ENCODE measurements at regions not wholly inside any gene's neighbourhood (a gene's known extent, or its start where the extent isn't known, plus 50 kb on each side); places are given as distances from the start of the nearest gene placed in this dataset.

DNA sequence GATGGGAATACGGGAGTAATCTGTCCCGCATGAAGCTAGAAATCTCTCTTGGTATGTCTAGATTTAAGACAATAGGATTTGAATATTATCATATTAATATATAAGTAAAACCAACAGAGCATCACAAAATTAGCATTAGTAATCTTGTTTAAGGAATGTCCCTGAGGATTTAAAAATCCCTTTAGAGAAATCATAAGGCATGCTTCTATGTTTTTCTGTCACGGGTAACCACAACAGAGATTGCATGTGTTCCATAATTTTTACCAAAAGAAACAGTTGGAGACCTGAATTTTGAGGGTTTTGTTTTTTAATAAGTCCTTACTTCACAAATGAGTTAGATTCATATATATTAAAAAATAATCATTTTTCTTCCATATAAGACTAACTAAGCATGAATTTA is 146.8 kb downstream of the GJA1 start:
- no peak for TF ChIP-seq SPI1 (IDR thresholded peaks at IDR 0.05; ENCODE audit: borderline replicate concordance, insufficient read depth, low read depth, low read length)
- TF ChIP-seq ZNF384 (IDR thresholded peaks at IDR 0.05; ENCODE audit: borderline replicate concordance, low read depth, low read length), result no peak
- no peak for TF ChIP-seq SMC3 (IDR thresholded peaks at IDR 0.05; ENCODE audit: borderline replicate concordance, low read length)
- TF ChIP-seq, protein P1, sequence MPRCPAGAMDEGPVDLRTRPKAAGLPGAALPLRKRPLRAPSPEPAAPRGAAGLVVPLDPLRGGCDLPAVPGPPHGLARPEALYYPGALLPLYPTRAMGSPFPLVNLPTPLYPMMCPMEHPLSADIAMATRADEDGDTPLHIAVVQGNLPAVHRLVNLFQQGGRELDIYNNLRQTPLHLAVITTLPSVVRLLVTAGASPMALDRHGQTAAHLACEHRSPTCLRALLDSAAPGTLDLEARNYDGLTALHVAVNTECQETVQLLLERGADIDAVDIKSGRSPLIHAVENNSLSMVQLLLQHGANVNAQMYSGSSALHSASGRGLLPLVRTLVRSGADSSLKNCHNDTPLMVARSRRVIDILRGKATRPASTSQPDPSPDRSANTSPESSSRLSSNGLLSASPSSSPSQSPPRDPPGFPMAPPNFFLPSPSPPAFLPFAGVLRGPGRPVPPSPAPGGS (IDR thresholded peaks at IDR 0.05; ENCODE audit: borderline replicate concordance, insufficient read depth, low read depth, low read length, poor library complexity, severe bottlenecking), result no peak
- TF ChIP-seq, protein P2, sequence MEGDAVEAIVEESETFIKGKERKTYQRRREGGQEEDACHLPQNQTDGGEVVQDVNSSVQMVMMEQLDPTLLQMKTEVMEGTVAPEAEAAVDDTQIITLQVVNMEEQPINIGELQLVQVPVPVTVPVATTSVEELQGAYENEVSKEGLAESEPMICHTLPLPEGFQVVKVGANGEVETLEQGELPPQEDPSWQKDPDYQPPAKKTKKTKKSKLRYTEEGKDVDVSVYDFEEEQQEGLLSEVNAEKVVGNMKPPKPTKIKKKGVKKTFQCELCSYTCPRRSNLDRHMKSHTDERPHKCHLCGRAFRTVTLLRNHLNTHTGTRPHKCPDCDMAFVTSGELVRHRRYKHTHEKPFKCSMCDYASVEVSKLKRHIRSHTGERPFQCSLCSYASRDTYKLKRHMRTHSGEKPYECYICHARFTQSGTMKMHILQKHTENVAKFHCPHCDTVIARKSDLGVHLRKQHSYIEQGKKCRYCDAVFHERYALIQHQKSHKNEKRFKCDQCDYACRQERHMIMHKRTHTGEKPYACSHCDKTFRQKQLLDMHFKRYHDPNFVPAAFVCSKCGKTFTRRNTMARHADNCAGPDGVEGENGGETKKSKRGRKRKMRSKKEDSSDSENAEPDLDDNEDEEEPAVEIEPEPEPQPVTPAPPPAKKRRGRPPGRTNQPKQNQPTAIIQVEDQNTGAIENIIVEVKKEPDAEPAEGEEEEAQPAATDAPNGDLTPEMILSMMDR (IDR thresholded peaks at IDR 0.05 in 2 of 3, conservative IDR thresholded peaks at IDR 0.05 in 1 of 3; ENCODE audit: control insufficient read depth in 2 of 3, extremely low read depth in 1 of 3, insufficient read depth in 1 of 3, low read depth in 3 of 3, low read length in 3 of 3), result no peak
- TF ChIP-seq, protein P3, sequence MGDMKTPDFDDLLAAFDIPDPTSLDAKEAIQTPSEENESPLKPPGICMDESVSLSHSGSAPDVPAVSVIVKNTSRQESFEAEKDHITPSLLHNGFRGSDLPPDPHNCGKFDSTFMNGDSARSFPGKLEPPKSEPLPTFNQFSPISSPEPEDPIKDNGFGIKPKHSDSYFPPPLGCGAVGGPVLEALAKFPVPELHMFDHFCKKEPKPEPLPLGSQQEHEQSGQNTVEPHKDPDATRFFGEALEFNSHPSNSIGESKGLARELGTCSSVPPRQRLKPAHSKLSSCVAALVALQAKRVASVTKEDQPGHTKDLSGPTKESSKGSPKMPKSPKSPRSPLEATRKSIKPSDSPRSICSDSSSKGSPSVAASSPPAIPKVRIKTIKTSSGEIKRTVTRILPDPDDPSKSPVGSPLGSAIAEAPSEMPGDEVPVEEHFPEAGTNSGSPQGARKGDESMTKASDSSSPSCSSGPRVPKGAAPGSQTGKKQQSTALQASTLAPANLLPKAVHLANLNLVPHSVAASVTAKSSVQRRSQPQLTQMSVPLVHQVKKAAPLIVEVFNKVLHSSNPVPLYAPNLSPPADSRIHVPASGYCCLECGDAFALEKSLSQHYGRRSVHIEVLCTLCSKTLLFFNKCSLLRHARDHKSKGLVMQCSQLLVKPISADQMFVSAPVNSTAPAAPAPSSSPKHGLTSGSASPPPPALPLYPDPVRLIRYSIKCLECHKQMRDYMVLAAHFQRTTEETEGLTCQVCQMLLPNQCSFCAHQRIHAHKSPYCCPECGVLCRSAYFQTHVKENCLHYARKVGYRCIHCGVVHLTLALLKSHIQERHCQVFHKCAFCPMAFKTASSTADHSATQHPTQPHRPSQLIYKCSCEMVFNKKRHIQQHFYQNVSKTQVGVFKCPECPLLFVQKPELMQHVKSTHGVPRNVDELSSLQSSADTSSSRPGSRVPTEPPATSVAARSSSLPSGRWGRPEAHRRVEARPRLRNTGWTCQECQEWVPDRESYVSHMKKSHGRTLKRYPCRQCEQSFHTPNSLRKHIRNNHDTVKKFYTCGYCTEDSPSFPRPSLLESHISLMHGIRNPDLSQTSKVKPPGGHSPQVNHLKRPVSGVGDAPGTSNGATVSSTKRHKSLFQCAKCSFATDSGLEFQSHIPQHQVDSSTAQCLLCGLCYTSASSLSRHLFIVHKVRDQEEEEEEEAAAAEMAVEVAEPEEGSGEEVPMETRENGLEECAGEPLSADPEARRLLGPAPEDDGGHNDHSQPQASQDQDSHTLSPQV (IDR thresholded peaks at IDR 0.05), result no peak

All from GM12878 (cell line).